Peyer's patch (tissue), 4 donors: ENCODE measurements at regions not wholly inside any gene's neighbourhood (a gene's known extent, or its start where the extent isn't known, plus 50 kb on each side); places are given as distances from the start of the nearest gene placed in this dataset.

Source experiments
- POLR2A ChIP-seq, 2 donors: fragments of 450-650 bp; IDR thresholded peaks; one replicate each; pipeline ENCODE4 v1.5.1; 2017; ENCODE audit warnings: antibody characterized with exemption in 2 of 2, mild to moderate bottlenecking in 2 of 2, moderate library complexity in 2 of 2
- TF ChIP-seq, protein P1 (sequence below), 6 experiments: fragments of 450-650 bp in 4 of 6; fragments of 200-600 bp in 2 of 6; sonication (generic) in 1 of 6; IDR thresholded peaks; one replicate each; pipeline ENCODE4 v1.5.1; 2017 to 2019; ENCODE audit warnings: antibody characterized with exemption in 6 of 6, mild to moderate bottlenecking in 3 of 6, moderate library complexity in 1 of 6

DNA sequence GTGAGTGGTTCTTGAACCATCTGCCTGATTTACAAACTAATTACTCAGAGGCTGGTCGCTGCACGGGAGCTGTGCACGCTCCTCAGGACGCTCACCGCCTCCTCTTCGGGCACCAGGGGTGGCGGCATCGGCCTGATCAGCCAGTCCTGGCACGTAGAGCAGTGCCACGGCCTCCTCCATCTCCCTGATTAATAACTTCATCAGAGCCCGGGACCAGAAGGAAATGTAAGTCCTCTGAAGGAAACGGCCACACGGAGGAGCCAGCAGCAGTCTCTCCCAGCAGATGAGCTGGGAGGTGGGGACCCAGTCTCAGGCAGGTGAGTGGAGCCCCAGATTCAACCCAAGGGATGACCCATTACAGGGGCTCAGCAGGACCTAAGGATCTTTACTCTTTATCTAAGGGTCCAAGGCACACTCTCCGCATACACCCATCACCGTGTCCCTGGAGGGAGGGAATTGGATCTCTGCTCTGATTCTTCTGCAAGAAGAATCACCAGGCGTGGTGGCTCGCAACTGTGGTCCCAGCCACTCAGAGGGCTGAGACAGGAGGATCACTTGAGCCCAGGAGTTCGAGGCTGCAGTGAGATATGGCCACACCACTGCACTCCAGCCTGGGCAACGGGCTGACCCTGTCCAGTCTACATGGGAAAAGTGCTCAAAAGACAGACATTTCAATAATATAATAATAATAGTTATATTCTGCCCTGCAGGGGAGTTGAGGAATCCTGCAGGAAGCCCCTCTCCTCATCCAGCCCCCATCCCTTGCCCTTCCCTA is 366.5 kb downstream of the SEC14L1 start:
- TF ChIP-seq, protein P1, sequence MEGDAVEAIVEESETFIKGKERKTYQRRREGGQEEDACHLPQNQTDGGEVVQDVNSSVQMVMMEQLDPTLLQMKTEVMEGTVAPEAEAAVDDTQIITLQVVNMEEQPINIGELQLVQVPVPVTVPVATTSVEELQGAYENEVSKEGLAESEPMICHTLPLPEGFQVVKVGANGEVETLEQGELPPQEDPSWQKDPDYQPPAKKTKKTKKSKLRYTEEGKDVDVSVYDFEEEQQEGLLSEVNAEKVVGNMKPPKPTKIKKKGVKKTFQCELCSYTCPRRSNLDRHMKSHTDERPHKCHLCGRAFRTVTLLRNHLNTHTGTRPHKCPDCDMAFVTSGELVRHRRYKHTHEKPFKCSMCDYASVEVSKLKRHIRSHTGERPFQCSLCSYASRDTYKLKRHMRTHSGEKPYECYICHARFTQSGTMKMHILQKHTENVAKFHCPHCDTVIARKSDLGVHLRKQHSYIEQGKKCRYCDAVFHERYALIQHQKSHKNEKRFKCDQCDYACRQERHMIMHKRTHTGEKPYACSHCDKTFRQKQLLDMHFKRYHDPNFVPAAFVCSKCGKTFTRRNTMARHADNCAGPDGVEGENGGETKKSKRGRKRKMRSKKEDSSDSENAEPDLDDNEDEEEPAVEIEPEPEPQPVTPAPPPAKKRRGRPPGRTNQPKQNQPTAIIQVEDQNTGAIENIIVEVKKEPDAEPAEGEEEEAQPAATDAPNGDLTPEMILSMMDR (IDR thresholded peaks at IDR 0.05): no peak
- no peak for TF ChIP-seq POLR2A (IDR thresholded peaks at IDR 0.05)
